Fibroblast of skin of right quadriceps (primary cell): ENCODE measurements at regions not wholly inside any gene's neighbourhood (a gene's known extent, or its start where the extent isn't known, plus 50 kb on each side); places are given as distances from the start of the nearest gene placed in this dataset.

Experiments
- DNase-seq: peaks from one replicate; pipeline ENCODE4 v3.0.0-alpha.2; 2013

- DNase-seq, result peak; percentile 26
Observed at GRCh38 chr21:25115021-25115420, 492.3 kb downstream of the MRPL39 start.

GRCh38 chr21:25107708-25108107 is 499.6 kb downstream of the MRPL39 start:
- DNase-seq, result peak; percentile 91

GRCh38 chr21:25103500-25104207 is 503.6 kb downstream of the MRPL39 start:
- DNase-seq, result peak; percentile 47

GRCh38 chr21:25097648-25098047 is 509.6 kb downstream of the MRPL39 start:
- DNase-seq, result no peak

- DNase-seq, result no peak
Observed at GRCh38 chr21:25094695-25095094, 512.6 kb downstream of the MRPL39 start.

- no peak for DNase-seq
Observed at GRCh38 chr21:25092441-25093011, 514.8 kb downstream of the MRPL39 start.

GRCh38 chr21:25081096-25081495 is 526.2 kb downstream of the MRPL39 start:
- DNase-seq, result peak; percentile 87

GRCh38 chr21:25080661-25081060 is 526.6 kb downstream of the MRPL39 start:
- peak; percentile 83 for DNase-seq

- DNase-seq, result peak; percentile 68
Observed at GRCh38 chr21:25080141-25080540, 527.1 kb downstream of the MRPL39 start.

GRCh38 chr21:25079053-25079452 is 528.2 kb downstream of the MRPL39 start:
- no peak for DNase-seq

GRCh38 chr21:25062061-25062460 is 545.2 kb downstream of the MRPL39 start:
- DNase-seq, result no peak

GRCh38 chr21:25054689-25055088 is 552.6 kb downstream of the MRPL39 start:
- DNase-seq, result no peak

GRCh38 chr21:25039461-25040380 is 567.6 kb downstream of the MRPL39 start:
- DNase-seq, result peak; percentile 49

GRCh38 chr21:25036775-25037174 is 570.5 kb downstream of the MRPL39 start:
- no peak for DNase-seq

GRCh38 chr21:25031750-25032149 is 575.5 kb downstream of the MRPL39 start:
- no peak for DNase-seq

- no peak for DNase-seq
Observed at GRCh38 chr21:25029580-25029979, 577.7 kb downstream of the MRPL39 start.

GRCh38 chr21:25025596-25025995 is 581.7 kb downstream of the MRPL39 start:
- no peak for DNase-seq

GRCh38 chr21:25024639-25025038 is 582.6 kb downstream of the MRPL39 start:
- no peak for DNase-seq

GRCh38 chr21:25005388-25005787 is 601.9 kb downstream of the MRPL39 start:
- peak; percentile 46 for DNase-seq

GRCh38 chr21:25002676-25003075 is 604.6 kb downstream of the MRPL39 start:
- no peak for DNase-seq

GRCh38 chr21:24995216-24995615 is 612.1 kb downstream of the MRPL39 start:
- DNase-seq, result no peak

GRCh38 chr21:24994717-24995116 is 612.6 kb downstream of the MRPL39 start:
- no peak for DNase-seq

GRCh38 chr21:24989516-24989915 is 617.8 kb downstream of the MRPL39 start:
- no peak for DNase-seq

- DNase-seq, result no peak
Observed at GRCh38 chr21:24988941-24989340, 618.3 kb downstream of the MRPL39 start.
